ENCODE measurements at regions not wholly inside any gene's neighbourhood (a gene's known extent, or its start where the extent isn't known, plus 50 kb on each side); places are given as distances from the start of the nearest gene placed in this dataset.

DNA sequence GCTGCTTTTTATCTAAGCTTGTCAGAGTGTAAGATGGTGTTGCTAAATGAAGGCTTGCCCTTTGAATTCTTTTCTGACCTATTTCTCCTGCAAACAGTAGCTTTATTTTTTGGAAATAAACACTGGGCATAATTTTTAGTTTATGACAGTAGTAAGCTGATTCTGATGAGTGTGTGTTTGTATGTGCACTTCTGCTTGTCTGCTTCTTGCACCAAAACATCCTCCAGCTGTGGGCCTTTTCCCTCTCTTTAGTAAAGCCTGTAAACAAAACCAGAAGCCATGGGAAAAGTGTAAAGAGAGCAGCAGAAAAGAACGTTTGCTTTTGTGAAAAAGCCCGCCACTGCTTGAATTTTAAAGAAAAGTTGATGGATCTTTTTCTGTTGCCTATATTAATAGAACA, 136.4 kb upstream of the IL12A start:
- TF ChIP-seq CTCF (IDR thresholded peaks at IDR 0.05; ENCODE audit: insufficient read depth, low read length, poor library complexity, severe bottlenecking) (no peak), EZH2phosphoT487 (conservative IDR thresholded peaks at IDR 0.05; ENCODE audit: low read length) (no peak)

All from SU-DHL-6 (cell line).